Retina (tissue), 1 donor: ENCODE measurements at regions not wholly inside any gene's neighbourhood (a gene's known extent, or its start where the extent isn't known, plus 50 kb on each side); places are given as distances from the start of the nearest gene placed in this dataset.

Experiments
- DNase-seq: peaks from one replicate; pipeline ENCODE4 v3.0.0-alpha.2; 2016

GRCh38 chr17:54841656-54842055 is 59.0 kb upstream of the TOM1L1 start:
- DNase-seq = no peak

GRCh38 chr17:54844233-54844632 is 56.4 kb upstream of the TOM1L1 start:
- peak; percentile 16 for DNase-seq

- DNase-seq = no peak
Observed at GRCh38 chr17:54848368-54848987, 52.2 kb upstream of the TOM1L1 start.

GRCh38 chr17:54849660-54850059 is 51.0 kb upstream of the TOM1L1 start:
- no peak for DNase-seq
